HepG2 (cell line): ENCODE measurements at regions not wholly inside any gene's neighbourhood (a gene's known extent, or its start where the extent isn't known, plus 50 kb on each side); places are given as distances from the start of the nearest gene placed in this dataset.

Source experiments
- ATAC-seq: fragments of 200-7000 bp; cut with Tn5 transposase; 3 replicates; pipeline ENCODE4 v1.9.1; 2020; ENCODE audit warnings: mild to moderate bottlenecking, moderate library complexity
- BruUV-seq: library from RNA; stranded (reverse); fragments of 400-500 nt; replicated peaks from 2 replicates; lab custom pipeline; 2021; lab: Mats Ljungman, UMichigan
- CTCF ChIA-PET: fragments of 300-600 bp; formaldehyde crosslinking; extraction: SDS; loops from one replicate; lab custom pipeline; 2021; ENCODE audit warnings: low total read pairs, inconsistent platforms, low intra/inter-chr PET ratio; lab: Yijun Ruan, JAX
- POLR2A ChIA-PET: fragments of 350-600 bp; sonication (Branson Sonifier 250); formaldehyde crosslinking; loops from one replicate; lab custom pipeline; 2020; ENCODE audit warnings: antibody characterized with exemption, inconsistent platforms; lab: Yijun Ruan, JAX
- DNase-seq: peaks from one replicate; pipeline ENCODE4 v3.0.0-alpha.2; 2015; ENCODE audit warnings: low spot score
- FAIRE-seq: peaks from 3 replicates; lab custom pipeline; 2011; peaks lifted over from hg19 to GRCh38; lab: Jason Lieb, UNC
- H2AFZ ChIP-seq: one replicate; pipeline ENCODE4 v1.6.1; 2011; ENCODE audit warnings: low read length, inconsistent platforms
- H3K27ac ChIP-seq: fragments of 300-600 bp; 3 replicates; pipeline ENCODE4 v1.8.0; 2011; ENCODE audit warnings: mixed run types, mild to moderate bottlenecking, mixed read lengths, low read length, inconsistent platforms; ENCODE audit not compliant: insufficient read depth; ENCODE audit errors: extremely low read length
- H3K27me3 ChIP-seq, 2 experiments: fragments of 200-600 bp in 1 of 2; 2 replicates in 1 of 2; 3 replicates in 1 of 2; pipeline versions ENCODE4 v1.6.0 to v1.8.0; 2011; ENCODE audit warnings: low read length in 2 of 2, mild to moderate bottlenecking in 2 of 2, moderate library complexity in 2 of 2, inconsistent platforms in 1 of 2; ENCODE audit not compliant: insufficient read depth in 2 of 2, control insufficient read depth in 1 of 2
- H3K36me3 ChIP-seq, 2 experiments: fragments of 200-600 bp in 1 of 2; replicated peaks in 1 of 2; 2 replicates in 1 of 2; 3 replicates in 1 of 2; pipeline versions ENCODE4 v1.5.1 to v1.8.0; 2011; ENCODE audit warnings: low read length in 2 of 2, inconsistent platforms in 1 of 2; ENCODE audit not compliant: insufficient read depth in 2 of 2, control insufficient read depth in 1 of 2
- H3K4me1 ChIP-seq: 2 replicates; pipeline ENCODE4 v1.5.1; 2012; ENCODE audit warnings: low read length, inconsistent platforms; ENCODE audit not compliant: insufficient read depth
- H3K4me2 ChIP-seq: 2 replicates; pipeline ENCODE4 v1.6.0; 2011; ENCODE audit warnings: low read depth, low read length, inconsistent platforms
- H3K4me3 ChIP-seq, 3 experiments: fragments of 200-600 bp in 1 of 3; sonication (generic), shearing (Covaris generic) in 1 of 3; replicated peaks in 1 of 3; 2 replicates each; pipeline ENCODE4 v1.5.1; 2011 to 2016; ENCODE audit warnings: low read length in 3 of 3, inconsistent platforms in 2 of 3, low read depth in 2 of 3, mild to moderate bottlenecking in 2 of 3, control low read depth in 1 of 3, mixed read lengths in 1 of 3; ENCODE audit not compliant: insufficient read depth in 1 of 3
- H3K79me2 ChIP-seq: one replicate; pipeline ENCODE4 v1.6.1; 2011; ENCODE audit warnings: low read length, inconsistent platforms; ENCODE audit not compliant: insufficient read depth
- H3K9ac ChIP-seq: 2 replicates; pipeline ENCODE4 v1.6.0; 2011; ENCODE audit warnings: mild to moderate bottlenecking, low read depth, low read length, inconsistent platforms; ENCODE audit not compliant: insufficient read depth
- H3K9me3 ChIP-seq: 2 replicates; pipeline ENCODE4 v1.5.1; 2012; ENCODE audit warnings: mild to moderate bottlenecking, low read length
- H4K20me1 ChIP-seq: 2 replicates; pipeline ENCODE4 v1.6.0; 2011; ENCODE audit warnings: inconsistent platforms, mild to moderate bottlenecking, low read length, moderate library complexity; ENCODE audit not compliant: insufficient read depth
- DNMT3B ChIP-seq: conservative IDR thresholded peaks from 2 replicates; pipeline ENCODE4 v1.6.1; 2016; ENCODE audit warnings: missing biosample characterization, control low read depth
- FOXM1 ChIP-seq: sonication (generic); formaldehyde crosslinking; IDR thresholded peaks from 2 replicates; pipeline ENCODE4 v1.5.0; 2020; ENCODE audit warnings: missing genetic modification reagents
- HES4 ChIP-seq: sonication (generic); formaldehyde crosslinking; IDR thresholded peaks from 2 replicates; pipeline ENCODE4 v1.9.0; 2021; ENCODE audit warnings: mild to moderate bottlenecking, missing genetic modification reagents, borderline replicate concordance
- HMGA1 ChIP-seq: sonication (generic); formaldehyde crosslinking; conservative IDR thresholded peaks from 2 replicates; pipeline ENCODE4 v1.4.0; 2020; ENCODE audit warnings: missing genetic modification reagents
- HNRNPLL ChIP-seq: fragments of 200-400 bp; formaldehyde crosslinking; IDR thresholded peaks from 2 replicates; pipeline ENCODE4 v1.6.1; 2017; ENCODE audit warnings: mild to moderate bottlenecking, low read depth, low read length; ENCODE audit not compliant: poor library complexity, severe bottlenecking
- MXD4 ChIP-seq: IDR thresholded peaks from 2 replicates; pipeline ENCODE4 v1.6.1; 2016; ENCODE audit warnings: mild to moderate bottlenecking, missing biosample characterization, missing genetic modification reagents
- NBN ChIP-seq: fragments of 450-650 bp; conservative IDR thresholded peaks from 2 replicates; pipeline ENCODE4 v1.6.1; 2017
- SP1 ChIP-seq, 2 experiments: fragments of 450-650 bp in 1 of 2; sonication (generic) in 1 of 2; formaldehyde crosslinking in 1 of 2; IDR thresholded peaks; 2 replicates each; pipeline versions ENCODE4 v1.4.0 to v1.6.1; 2016 to 2020; ENCODE audit warnings: missing genetic modification reagents in 1 of 2
- ZBTB10 ChIP-seq: sonication (generic); formaldehyde crosslinking; IDR thresholded peaks from 2 replicates; pipeline ENCODE4 v1.4.0; 2020; ENCODE audit warnings: missing genetic modification reagents, borderline replicate concordance
- ZHX1 ChIP-seq: sonication (generic); formaldehyde crosslinking; IDR thresholded peaks from 2 replicates; pipeline ENCODE4 v1.8.1; 2022; ENCODE audit warnings: low read depth, mild to moderate bottlenecking, missing genetic modification reagents
- ZNF333 ChIP-seq: sonication (generic); formaldehyde crosslinking; IDR thresholded peaks from 2 replicates; pipeline ENCODE4 v1.4.0; 2020; ENCODE audit warnings: mild to moderate bottlenecking, missing genetic modification reagents, borderline replicate concordance
- ZNF576 ChIP-seq: sonication (generic); formaldehyde crosslinking; IDR thresholded peaks from 2 replicates; pipeline ENCODE4 v1.4.0; 2020; ENCODE audit warnings: mild to moderate bottlenecking, missing genetic modification reagents
- ZNF775 ChIP-seq: sonication (generic); formaldehyde crosslinking; IDR thresholded peaks from 2 replicates; pipeline ENCODE4 v1.4.0; 2020; ENCODE audit warnings: missing genetic modification reagents, mild to moderate bottlenecking, moderate library complexity, borderline replicate concordance
- ZNF878 ChIP-seq: sonication (generic); formaldehyde crosslinking; IDR thresholded peaks from 2 replicates; pipeline ENCODE4 v1.8.1; 2023; ENCODE audit warnings: mild to moderate bottlenecking, missing genetic modification reagents, moderate library complexity
- ZSCAN5A ChIP-seq: sonication (generic); formaldehyde crosslinking; IDR thresholded peaks from 2 replicates; pipeline ENCODE4 v1.8.0; 2022; ENCODE audit warnings: mild to moderate bottlenecking, missing genetic modification reagents, borderline replicate concordance
- WGBS: methylation state at CpG from one replicate; pipeline ENCODE4 v1.1.6; 2017; ENCODE audit warnings: low lambda C conversion rate; 5-methylcytosine and 5-hydroxymethylcytosine counted together
- in situ Hi-C: cut with HindIII; loops from 2 replicates; pipeline ENCODE4 v1.10.0; 2017; ENCODE audit warnings: low pct_unique_long_range_greater_than_20kb; ENCODE audit not compliant: extremely low pct_ligation_motif_present
- intact Hi-C: fragments of 100-400 bp; cut with micrococcal nuclease; formaldehyde crosslinking; loops from one replicate; pipeline ENCODE4 v1.10.0; 2022; ENCODE audit not compliant: unreplicated experiment

- Histone ChIP-seq H3K36me3 (no peaks in the 10 kb centered on the region), H3K27me3 (no peaks in the 10 kb centered on the region), H2AFZ (no peak overlapping the region), H3K4me1 (no peaks in the 10 kb centered on the region), H3K4me2 (no peak overlapping the region), H3K9me3 (peaks cover 13% of the 10 kb centered on the region), H4K20me1 (no peaks in the 10 kb centered on the region), H3K79me2 (no peaks in the 10 kb centered on the region), H3K4me3 (no peak overlapping the region), H3K27ac (no peak overlapping the region), H3K9ac (no peak overlapping the region)
- in situ Hi-C loops (no loop called here), intact Hi-C loops (no loop called here)
- CTCF ChIA-PET, result no interaction called here
- 15% methylated on average over 3 of the region's 3 CpGs for WGBS
- DNase-seq (no peak), FAIRE-seq (no peak), ATAC-seq (no peak)
- no TSS peak for BruUV-seq
- POLR2A ChIA-PET, result no interaction called here
- TF ChIP-seq ZBTB10 (CRISPR knock-in tag), result no peak
- TF ChIP-seq SP1 (IDR thresholded peaks at IDR 0.05), result no peak
- no peak for TF ChIP-seq SP1 (CRISPR knock-in tag; IDR thresholded peaks at IDR 0.05)
- TF ChIP-seq MXD4 (CRISPR knock-in tag), result no peak
- TF ChIP-seq ZNF878 (CRISPR knock-in tag), result no peak
- no peak for TF ChIP-seq HES4 (CRISPR knock-in tag)
- no peak for TF ChIP-seq NBN
- TF ChIP-seq ZSCAN5A (CRISPR knock-in tag), result no peak
- no peak for TF ChIP-seq ZNF333 (CRISPR knock-in tag)
- no peak for TF ChIP-seq ZNF576 (CRISPR knock-in tag)
- no peak for TF ChIP-seq ZNF775 (CRISPR knock-in tag)
- TF ChIP-seq ZHX1, result no peak
- TF ChIP-seq DNMT3B (CRISPR knock-in tag), result no peak
- no peak for TF ChIP-seq FOXM1 (CRISPR knock-in tag)
- no peak for TF ChIP-seq HNRNPLL
- TF ChIP-seq HMGA1 (CRISPR knock-in tag), result no peak
Observed at GRCh38 chr6:140940251-140940925, 1192.3 kb upstream of the GJE1 start.
